Embryonic facial prominence (tissue), 1 donor: ENCODE measurements at regions not wholly inside any gene's neighbourhood (a gene's known extent, or its start where the extent isn't known, plus 50 kb on each side); places are given as distances from the start of the nearest gene placed in this dataset.
"Not testable (repeated sequence)": the region's sequence is repeated elsewhere in the genome, so short reads cannot be mapped to it uniquely, and the experiment has no call there.

Experiments used
- DNase-seq: peaks from one replicate; pipeline ENCODE4 v3.0.0-alpha.2; 2016; ENCODE audit errors: extremely low spot score

- DNase-seq = no peak
Measured at GRCh38 chr15:72866182-72866581, 82.6 kb upstream of the ADPGK start.

- no peak for DNase-seq
Measured at GRCh38 chr15:72865486-72865885, 81.9 kb upstream of the ADPGK start.

GRCh38 chr15:72864681-72865080 lies 81.1 kb upstream of the ADPGK start:
- DNase-seq = no peak

GRCh38 chr15:72861354-72861910 lies 77.9 kb upstream of the ADPGK start:
- no peak for DNase-seq

GRCh38 chr15:72859757-72860145 lies 76.2 kb upstream of the ADPGK start:
- no peak for DNase-seq

GRCh38 chr15:72859017-72859756 lies 75.6 kb upstream of the ADPGK start:
- no peak for DNase-seq

- DNase-seq = no peak
Measured at GRCh38 chr15:72858205-72858604, 74.6 kb upstream of the ADPGK start.

GRCh38 chr15:72857331-72858063 lies 73.9 kb upstream of the ADPGK start:
- DNase-seq = no peak

- no peak for DNase-seq
Measured at GRCh38 chr15:72856549-72857040, 73.0 kb upstream of the ADPGK start.

- DNase-seq = no peak
Measured at GRCh38 chr15:72855791-72856190, 72.2 kb upstream of the ADPGK start.

- no peak for DNase-seq
Measured at GRCh38 chr15:72852273-72852672, 68.7 kb upstream of the ADPGK start.

- no peak for DNase-seq
Measured at GRCh38 chr15:72851586-72851985, 68.0 kb upstream of the ADPGK start.

- DNase-seq = no peak
Measured at GRCh38 chr15:72850833-72851232, 67.3 kb upstream of the ADPGK start.

GRCh38 chr15:72847806-72848205 lies 64.2 kb upstream of the ADPGK start:
- DNase-seq = no peak

- no peak for DNase-seq
Measured at GRCh38 chr15:72847033-72847432, 63.5 kb upstream of the ADPGK start.

- DNase-seq = no peak
Measured at GRCh38 chr15:72845981-72846383, 62.4 kb upstream of the ADPGK start.

GRCh38 chr15:72844067-72844466 lies 60.5 kb upstream of the ADPGK start:
- DNase-seq = no peak

- not testable (repeated sequence) for DNase-seq
Measured at GRCh38 chr15:72843340-72843739, 59.8 kb upstream of the ADPGK start.

- no peak for DNase-seq
Measured at GRCh38 chr15:72840114-72840513, 56.6 kb upstream of the ADPGK start.

GRCh38 chr15:72838311-72838731 lies 54.8 kb upstream of the ADPGK start:
- DNase-seq = no peak

- no peak for DNase-seq
Measured at GRCh38 chr15:72836676-72837330, 53.2 kb upstream of the ADPGK start.

- DNase-seq = no peak
Measured at GRCh38 chr15:72835294-72835890, 51.8 kb upstream of the ADPGK start.
